ENCODE measurements at regions not wholly inside any gene's neighbourhood (a gene's known extent, or its start where the extent isn't known, plus 50 kb on each side); places are given as distances from the start of the nearest gene placed in this dataset.

DNA sequence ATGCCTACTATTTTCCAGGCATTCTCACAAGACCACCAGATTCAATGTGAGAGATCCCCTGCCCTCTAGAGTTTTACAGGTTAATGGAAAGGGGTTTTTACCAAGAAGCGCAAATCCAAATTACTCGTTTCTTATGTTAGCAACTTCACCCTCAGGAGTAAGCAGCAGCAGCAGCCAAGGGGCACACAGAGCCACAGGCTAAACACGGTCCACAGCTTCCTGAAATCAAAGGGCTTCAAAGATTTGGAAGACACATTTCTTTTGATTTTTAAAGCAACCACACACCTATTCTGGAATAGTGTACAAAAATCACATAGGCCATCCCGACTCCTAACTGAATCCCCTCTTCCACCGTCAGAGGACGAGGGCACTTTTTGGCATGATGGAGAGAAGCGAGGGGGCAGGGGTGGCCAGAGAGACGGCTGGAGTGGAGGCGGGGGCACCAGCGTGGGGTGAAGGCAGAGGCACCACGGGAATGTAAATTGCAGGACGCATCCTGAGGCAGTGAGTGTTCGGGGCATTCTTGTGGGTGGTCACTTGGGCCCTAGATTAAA lies 107.0 kb downstream of the ARF6 start:
- TF ChIP-seq, protein P1, sequence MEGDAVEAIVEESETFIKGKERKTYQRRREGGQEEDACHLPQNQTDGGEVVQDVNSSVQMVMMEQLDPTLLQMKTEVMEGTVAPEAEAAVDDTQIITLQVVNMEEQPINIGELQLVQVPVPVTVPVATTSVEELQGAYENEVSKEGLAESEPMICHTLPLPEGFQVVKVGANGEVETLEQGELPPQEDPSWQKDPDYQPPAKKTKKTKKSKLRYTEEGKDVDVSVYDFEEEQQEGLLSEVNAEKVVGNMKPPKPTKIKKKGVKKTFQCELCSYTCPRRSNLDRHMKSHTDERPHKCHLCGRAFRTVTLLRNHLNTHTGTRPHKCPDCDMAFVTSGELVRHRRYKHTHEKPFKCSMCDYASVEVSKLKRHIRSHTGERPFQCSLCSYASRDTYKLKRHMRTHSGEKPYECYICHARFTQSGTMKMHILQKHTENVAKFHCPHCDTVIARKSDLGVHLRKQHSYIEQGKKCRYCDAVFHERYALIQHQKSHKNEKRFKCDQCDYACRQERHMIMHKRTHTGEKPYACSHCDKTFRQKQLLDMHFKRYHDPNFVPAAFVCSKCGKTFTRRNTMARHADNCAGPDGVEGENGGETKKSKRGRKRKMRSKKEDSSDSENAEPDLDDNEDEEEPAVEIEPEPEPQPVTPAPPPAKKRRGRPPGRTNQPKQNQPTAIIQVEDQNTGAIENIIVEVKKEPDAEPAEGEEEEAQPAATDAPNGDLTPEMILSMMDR (IDR thresholded peaks at IDR 0.05): no peak
- TF ChIP-seq ZFX (IDR thresholded peaks at IDR 0.05; ENCODE audit: borderline replicate concordance): no peak

Measured in 22Rv1 (cell line).